ENCODE measurements at regions not wholly inside any gene's neighbourhood (a gene's known extent, or its start where the extent isn't known, plus 50 kb on each side); places are given as distances from the start of the nearest gene placed in this dataset.

DNA sequence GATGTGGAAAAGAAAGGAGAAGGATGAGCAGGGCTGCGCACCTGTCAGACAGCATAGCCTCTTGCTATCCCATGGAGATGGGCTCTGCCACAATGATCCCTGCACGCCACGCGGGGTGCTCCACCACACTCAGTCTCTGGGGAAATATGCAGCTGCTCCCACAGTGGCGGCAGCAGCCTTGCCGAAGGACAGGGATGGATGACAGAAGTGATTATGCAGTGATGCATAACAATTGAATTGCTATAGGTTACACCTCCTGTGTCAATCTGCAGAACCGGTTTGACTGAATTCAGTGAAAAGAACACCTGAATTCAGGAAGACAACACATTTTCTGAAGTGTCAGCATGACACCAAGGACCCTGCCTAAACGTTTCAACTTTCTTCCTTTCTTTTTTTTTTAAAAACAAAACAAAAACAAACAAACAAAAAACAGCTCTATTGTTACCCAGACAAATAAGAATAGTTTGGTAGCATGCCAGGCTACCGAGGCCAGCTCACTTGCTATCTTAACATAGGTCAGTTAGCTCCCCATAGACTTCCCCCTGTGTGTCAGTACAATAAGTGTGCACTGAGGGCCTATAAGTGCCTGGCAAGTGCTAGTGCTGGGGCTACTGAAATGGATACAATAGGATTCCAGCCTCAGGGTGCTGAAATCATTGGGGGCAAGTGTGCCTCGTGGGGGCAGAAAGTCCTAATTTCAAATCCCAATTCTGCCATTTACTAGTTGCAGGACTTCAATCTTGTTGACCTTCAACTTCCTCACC lies 127.6 kb upstream of the LMO4 start:
- DNase-seq = peak; percentile 37
- H3K27ac Mint-ChIP-seq = peak overlapping the region in 2 of 3 experiments; percentile 52 to 89; a peak in 5 of 7 replicates

More for the DNA sequence above, 127.6 kb upstream of the LMO4 start:
- Histone ChIP-seq H3K14ac (ENCODE audit: insufficient read depth, low read length) (no peak overlapping the region), H2BK20ac (ENCODE audit: low read depth, low read length, poor library complexity, severe bottlenecking) (no peak overlapping the region), H4K20me1 (ENCODE audit: control insufficient read depth, insufficient read depth, insufficient read length) (no peaks in the 10 kb centered on the region), H3K23me2 (ENCODE audit: insufficient read length, low read depth, low read length, poor library complexity, severe bottlenecking) (no peaks in the 10 kb centered on the region), H3K23ac (ENCODE audit: insufficient read length, low read depth, low read length) (no peak overlapping the region), H2BK5ac (ENCODE audit: insufficient read length, low read length) (no peak overlapping the region), H3K27me3 (ENCODE audit: insufficient read depth, low read length) (no peaks in the 10 kb centered on the region), H4K91ac (ENCODE audit: insufficient read length, low read depth, low read length) (no peak overlapping the region), H2BK15ac (ENCODE audit: low read depth, low read length) (no peak overlapping the region), H4K5ac (ENCODE audit: insufficient read length, low read depth, low read length) (no peak overlapping the region), H3K79me2 (ENCODE audit: insufficient read depth, low read length) (no peaks in the 10 kb centered on the region), H2AK5ac (ENCODE audit: insufficient read length, low read length) (no peak overlapping the region), H3K4ac (ENCODE audit: low read depth, low read length) (no peak overlapping the region), H3K56ac (ENCODE audit: insufficient read length, low read depth, low read length) (no peak overlapping the region), H3K4me2 (ENCODE audit: insufficient read depth, insufficient read length, low read length) (no peak overlapping the region), H4K8ac (replicated peaks; ENCODE audit: insufficient read length, low read depth, low read length) (no peak overlapping the region), H3K79me1 (ENCODE audit: insufficient read depth, low read depth, low read length, poor library complexity, severe bottlenecking) (no peaks in the 10 kb centered on the region), H3T11ph (ENCODE audit: low read length) (no peak overlapping the region), H3K27ac (ENCODE audit: insufficient read length, low read depth, low read length) (no peak overlapping the region), H3K4me1 (ENCODE audit: insufficient read depth, low read length) (peaks cover 9% of the 10 kb centered on the region; the same call in 1 of the 2 replicates), H3K9ac (ENCODE audit: extremely low read depth, insufficient read length, low read length) (no peak overlapping the region), H2BK12ac (ENCODE audit: insufficient read length, low read depth, low read length) (no peak overlapping the region), H2BK120ac (ENCODE audit: low read depth, low read length, poor library complexity, severe bottlenecking) (no peak overlapping the region), H3K9me3 (ENCODE audit: control insufficient read depth, low read depth, low read length) (no peaks in the 10 kb centered on the region), H2AFZ (ENCODE audit: low read length) (no peak overlapping the region), H3K18ac (ENCODE audit: insufficient read length, low read depth, low read length) (no peak overlapping the region)
- no CpG with 5 or more reads among the region's 10 CpGs for WGBS (ENCODE audit: extremely low coverage, insufficient read length, low lambda C conversion rate)
- no peaks in the 10 kb centered on the region; a peak in 1 of 7 replicates for H3K36me3 Mint-ChIP-seq (ENCODE audit: insufficient read depth in 1 of 3, low read depth in 3 of 3)
- TF ChIP-seq, protein P1, sequence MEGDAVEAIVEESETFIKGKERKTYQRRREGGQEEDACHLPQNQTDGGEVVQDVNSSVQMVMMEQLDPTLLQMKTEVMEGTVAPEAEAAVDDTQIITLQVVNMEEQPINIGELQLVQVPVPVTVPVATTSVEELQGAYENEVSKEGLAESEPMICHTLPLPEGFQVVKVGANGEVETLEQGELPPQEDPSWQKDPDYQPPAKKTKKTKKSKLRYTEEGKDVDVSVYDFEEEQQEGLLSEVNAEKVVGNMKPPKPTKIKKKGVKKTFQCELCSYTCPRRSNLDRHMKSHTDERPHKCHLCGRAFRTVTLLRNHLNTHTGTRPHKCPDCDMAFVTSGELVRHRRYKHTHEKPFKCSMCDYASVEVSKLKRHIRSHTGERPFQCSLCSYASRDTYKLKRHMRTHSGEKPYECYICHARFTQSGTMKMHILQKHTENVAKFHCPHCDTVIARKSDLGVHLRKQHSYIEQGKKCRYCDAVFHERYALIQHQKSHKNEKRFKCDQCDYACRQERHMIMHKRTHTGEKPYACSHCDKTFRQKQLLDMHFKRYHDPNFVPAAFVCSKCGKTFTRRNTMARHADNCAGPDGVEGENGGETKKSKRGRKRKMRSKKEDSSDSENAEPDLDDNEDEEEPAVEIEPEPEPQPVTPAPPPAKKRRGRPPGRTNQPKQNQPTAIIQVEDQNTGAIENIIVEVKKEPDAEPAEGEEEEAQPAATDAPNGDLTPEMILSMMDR (conservative IDR thresholded peaks at IDR 0.05) = no peak
- peaks cover 30 to 32% of the 10 kb centered on the region in 2 experiments for H3K4me1 Mint-ChIP-seq
- H3K9me3 Mint-ChIP-seq = peaks cover 0 to 2% of the 10 kb centered on the region in 2 experiments; a peak in 2 of 5 replicates
- no peak overlapping the region for H3K4me3 Mint-ChIP-seq
- H3K27me3 Mint-ChIP-seq (ENCODE audit: low read depth) = no peaks in the 10 kb centered on the region
